T-helper 1 cell treated with Interleukin-12 subunit alpha and Interleukin-12 subunit beta and Interleukin-4 antibody, amounts not matched to agents 30 μg/mL and 1 μg/mL, for 36 hours (primary cell): ENCODE measurements at regions not wholly inside any gene's neighbourhood (a gene's known extent, or its start where the extent isn't known, plus 50 kb on each side); places are given as distances from the start of the nearest gene placed in this dataset.
"Not testable (repeated sequence)": the region's sequence is repeated elsewhere in the genome, so short reads cannot be mapped to it uniquely, and the experiment has no call there.

ENCODE experiments used
- H3K27ac Mint-ChIP-seq: one replicate; pipeline ENCODE4 v1.8.0; 2021; ENCODE audit warnings: mild to moderate bottlenecking, mixed read lengths
- H3K27me3 Mint-ChIP-seq: one replicate; pipeline ENCODE4 v1.8.0; 2021; ENCODE audit warnings: low read depth, mixed read lengths
- H3K36me3 Mint-ChIP-seq: one replicate; pipeline ENCODE4 v1.8.0; 2021; ENCODE audit warnings: low read depth, mixed read lengths
- H3K4me1 Mint-ChIP-seq: one replicate; pipeline ENCODE4 v1.8.0; 2021; ENCODE audit warnings: low read depth, mixed read lengths
- H3K4me3 Mint-ChIP-seq: one replicate; pipeline ENCODE4 v1.8.0; 2021; ENCODE audit warnings: mild to moderate bottlenecking, moderate library complexity, mixed read lengths
- H3K9me3 Mint-ChIP-seq: one replicate; pipeline ENCODE4 v1.8.0; 2021; ENCODE audit warnings: mixed read lengths

DNA sequence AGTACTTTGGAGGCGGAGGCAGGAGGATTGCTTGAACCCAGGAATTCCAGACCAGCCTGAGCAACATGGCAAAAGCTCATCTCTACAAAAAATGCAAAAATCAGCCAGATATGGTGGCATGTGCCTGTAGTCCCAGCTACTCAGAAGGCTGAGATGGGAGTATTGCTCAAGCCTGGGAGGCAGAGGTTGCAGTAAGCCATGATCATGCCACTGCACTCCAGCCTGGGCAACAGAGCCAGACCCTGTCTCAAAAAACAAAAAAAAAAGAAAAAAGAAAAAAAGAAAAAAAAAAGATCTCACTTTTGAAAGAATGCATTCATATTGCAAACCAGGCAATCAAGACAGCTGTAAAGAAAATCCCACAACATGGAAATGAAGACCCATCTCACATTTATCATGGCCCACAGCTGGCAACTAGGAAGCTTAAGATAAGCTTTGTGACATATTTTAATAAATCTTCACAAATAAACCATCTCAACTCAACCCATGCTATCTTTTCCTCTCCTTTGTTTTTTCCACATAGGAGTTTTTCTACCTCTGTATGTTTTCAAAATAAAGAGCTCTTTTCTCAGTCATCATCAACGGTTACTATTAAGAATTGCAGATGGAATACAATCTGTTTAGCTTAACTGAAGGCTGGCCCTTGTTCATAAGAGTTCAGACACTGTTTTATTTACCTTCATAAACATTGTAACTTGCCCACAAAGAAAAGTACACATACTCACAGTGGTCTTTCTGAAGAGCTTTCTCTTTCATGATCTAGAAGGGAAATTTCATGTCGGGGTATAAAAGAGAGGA is 137.0 kb downstream of the MREG start:
- H3K27ac Mint-ChIP-seq = no peak overlapping the region

DNA sequence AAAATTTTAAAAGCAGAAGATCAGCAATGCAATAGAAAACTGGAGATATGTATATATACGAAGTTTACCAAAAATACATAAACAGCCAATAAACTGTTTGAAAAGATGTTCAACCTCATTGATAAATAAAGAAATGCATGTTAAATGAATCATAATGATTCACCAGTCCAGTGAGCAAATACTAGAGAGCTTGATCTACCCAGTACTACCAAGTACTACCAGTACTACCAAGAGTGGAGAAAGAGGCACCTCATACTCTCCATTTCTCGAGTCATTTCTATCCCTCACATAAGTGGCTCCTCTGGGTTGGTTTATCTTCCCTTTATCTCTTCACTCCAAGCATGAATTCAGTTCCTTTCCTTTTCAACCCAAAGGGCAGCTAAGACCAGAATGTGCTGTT is 138.9 kb downstream of the MREG start:
- H3K9me3 Mint-ChIP-seq = no peaks in the 10 kb centered on the region
- no peaks in the 10 kb centered on the region for H3K36me3 Mint-ChIP-seq
- H3K27ac Mint-ChIP-seq = no peak overlapping the region
- no peak overlapping the region for H3K4me3 Mint-ChIP-seq
- peaks cover 26% of the 10 kb centered on the region for H3K27me3 Mint-ChIP-seq
- H3K4me1 Mint-ChIP-seq = no peaks in the 10 kb centered on the region

More for the DNA sequence above, 137.0 kb downstream of the MREG start:
- no peaks in the 10 kb centered on the region for H3K9me3 Mint-ChIP-seq
- H3K4me3 Mint-ChIP-seq = no peak overlapping the region
- H3K4me1 Mint-ChIP-seq = no peaks in the 10 kb centered on the region
- H3K36me3 Mint-ChIP-seq = no peaks in the 10 kb centered on the region
- peaks cover 26% of the 10 kb centered on the region for H3K27me3 Mint-ChIP-seq

DNA sequence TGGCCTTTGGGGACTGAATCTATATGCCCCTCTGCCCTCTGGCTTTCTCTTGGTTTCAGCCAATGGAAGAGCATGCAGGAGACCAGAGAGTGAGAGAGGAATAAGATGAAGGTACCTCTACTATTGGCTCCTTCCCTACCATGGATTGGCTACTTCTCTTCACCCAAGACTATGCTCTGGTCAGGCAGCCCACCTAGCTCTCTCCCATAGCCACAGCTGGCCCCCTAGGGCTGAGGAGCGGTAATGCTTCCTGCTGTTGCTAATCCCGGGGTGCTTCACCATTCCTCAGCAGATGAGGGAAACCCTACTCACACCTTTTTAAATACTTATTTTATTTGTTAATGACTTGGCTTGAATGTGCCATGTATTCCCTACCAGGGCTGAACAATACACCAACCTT is 142.4 kb downstream of the MREG start:
- no peak overlapping the region for H3K4me3 Mint-ChIP-seq
- H3K9me3 Mint-ChIP-seq = no peaks in the 10 kb centered on the region
- peaks cover 18% of the 10 kb centered on the region for H3K27me3 Mint-ChIP-seq
- no peaks in the 10 kb centered on the region for H3K4me1 Mint-ChIP-seq
- H3K36me3 Mint-ChIP-seq = no peaks in the 10 kb centered on the region
- no peak overlapping the region for H3K27ac Mint-ChIP-seq

DNA sequence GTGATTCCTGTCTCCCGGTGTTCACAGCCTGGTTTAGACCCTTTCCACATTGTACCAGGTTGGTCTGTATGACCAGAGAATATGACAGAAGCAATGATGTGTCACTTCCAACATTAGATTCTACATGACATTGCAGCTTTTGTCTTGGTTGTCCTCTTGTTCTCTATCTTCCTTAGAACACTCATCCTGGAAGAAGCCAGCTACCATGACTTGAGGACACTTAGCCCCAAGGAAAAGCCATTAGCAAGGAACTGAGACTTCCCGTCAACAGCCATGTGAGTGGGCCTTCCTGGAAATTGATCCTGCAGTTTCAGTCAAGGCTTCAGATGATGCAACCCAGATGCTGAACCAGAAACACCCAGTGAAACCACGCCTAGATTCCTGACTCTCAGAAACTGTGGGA is 143.3 kb downstream of the MREG start:
- Mint-ChIP-seq H3K27me3 (peaks cover 13% of the 10 kb centered on the region), H3K27ac (no peak overlapping the region), H3K36me3 (no peaks in the 10 kb centered on the region), H3K4me3 (no peak overlapping the region), H3K9me3 (no peaks in the 10 kb centered on the region), H3K4me1 (no peaks in the 10 kb centered on the region)

DNA sequence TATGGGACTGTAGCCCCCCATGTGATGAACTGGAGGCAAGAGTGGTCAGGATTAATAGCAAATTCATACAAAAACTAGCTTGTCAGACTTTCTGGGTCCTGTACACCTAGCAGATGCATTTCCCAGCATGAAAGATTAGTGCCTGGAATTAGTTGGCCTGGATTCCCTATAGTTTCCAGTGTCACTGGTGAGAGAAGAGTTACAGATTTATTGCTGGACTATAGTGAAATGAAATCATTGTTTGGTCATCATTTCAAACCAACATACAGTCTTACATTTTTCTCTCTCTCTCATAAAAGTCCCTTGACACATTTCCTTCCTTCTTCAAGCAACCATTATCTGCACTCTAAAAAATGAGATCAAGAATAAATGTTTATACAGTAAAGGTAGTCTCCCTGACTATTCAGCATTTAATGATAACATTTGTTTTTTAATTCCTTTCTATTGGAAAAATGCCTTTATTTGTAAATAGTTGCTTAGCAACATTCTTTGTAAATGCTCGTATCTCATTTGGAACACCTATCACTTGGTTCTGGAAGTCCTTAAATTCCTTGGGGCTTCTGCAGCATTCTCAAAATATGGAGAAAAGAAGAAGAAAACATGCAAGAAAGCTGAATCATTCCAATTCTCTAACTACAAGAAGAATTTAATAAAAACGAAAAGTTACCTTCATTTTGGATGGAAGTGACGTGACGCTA is 144.4 kb downstream of the MREG start:
- H3K4me1 Mint-ChIP-seq = no peaks in the 10 kb centered on the region
- no peaks in the 10 kb centered on the region for H3K9me3 Mint-ChIP-seq
- no peak overlapping the region for H3K27ac Mint-ChIP-seq
- peaks cover 6% of the 10 kb centered on the region for H3K27me3 Mint-ChIP-seq
- H3K4me3 Mint-ChIP-seq = no peak overlapping the region
- H3K36me3 Mint-ChIP-seq = no peaks in the 10 kb centered on the region

DNA sequence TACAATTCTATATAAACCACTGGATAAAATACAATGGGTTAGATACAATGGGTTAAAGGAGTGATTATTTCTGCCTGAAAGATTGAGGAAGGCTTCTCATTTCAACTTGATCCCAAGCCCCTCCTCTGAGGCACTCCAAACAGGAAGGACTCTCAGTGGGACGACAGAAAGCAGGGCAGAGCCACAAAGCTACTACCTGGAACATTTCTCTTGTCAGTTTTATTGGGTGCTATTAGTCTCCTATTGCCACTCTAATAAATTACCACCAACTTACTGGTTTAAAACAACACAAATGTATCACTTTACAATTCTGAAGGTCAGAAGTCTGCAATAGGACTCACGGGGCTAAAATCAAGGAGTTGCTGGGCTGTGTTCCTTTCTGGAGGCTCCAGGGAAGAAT is 146.7 kb downstream of the MREG start:
- no peaks in the 10 kb centered on the region for H3K4me1 Mint-ChIP-seq
- H3K27ac Mint-ChIP-seq = no peak overlapping the region
- no peak overlapping the region for H3K4me3 Mint-ChIP-seq
- H3K9me3 Mint-ChIP-seq = no peaks in the 10 kb centered on the region
- no peaks in the 10 kb centered on the region for H3K36me3 Mint-ChIP-seq
- peaks cover 5% of the 10 kb centered on the region for H3K27me3 Mint-ChIP-seq

DNA sequence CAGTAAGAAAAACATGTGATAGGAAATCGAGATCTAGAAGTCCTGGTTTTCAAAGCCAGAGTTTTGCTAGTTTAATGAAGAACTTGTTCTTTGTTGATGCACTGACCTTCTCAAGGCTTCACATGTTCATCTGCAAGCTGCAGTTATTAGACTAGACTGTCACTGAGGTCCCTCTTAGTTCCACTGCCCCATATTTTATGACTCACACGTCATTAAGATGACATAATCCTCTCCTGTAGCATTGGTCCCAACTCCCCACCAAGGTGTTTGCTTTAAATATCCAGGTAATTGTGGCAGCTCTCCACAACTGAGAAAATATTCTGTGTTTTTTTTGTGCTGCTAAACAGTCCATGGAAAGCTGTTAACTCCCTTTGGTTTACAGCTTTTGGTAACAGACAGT is 149.7 kb downstream of the MREG start:
- Mint-ChIP-seq H3K27me3 (peaks cover 5% of the 10 kb centered on the region), H3K9me3 (no peaks in the 10 kb centered on the region), H3K27ac (no peak overlapping the region), H3K4me1 (no peaks in the 10 kb centered on the region), H3K36me3 (no peaks in the 10 kb centered on the region), H3K4me3 (no peak overlapping the region)

DNA sequence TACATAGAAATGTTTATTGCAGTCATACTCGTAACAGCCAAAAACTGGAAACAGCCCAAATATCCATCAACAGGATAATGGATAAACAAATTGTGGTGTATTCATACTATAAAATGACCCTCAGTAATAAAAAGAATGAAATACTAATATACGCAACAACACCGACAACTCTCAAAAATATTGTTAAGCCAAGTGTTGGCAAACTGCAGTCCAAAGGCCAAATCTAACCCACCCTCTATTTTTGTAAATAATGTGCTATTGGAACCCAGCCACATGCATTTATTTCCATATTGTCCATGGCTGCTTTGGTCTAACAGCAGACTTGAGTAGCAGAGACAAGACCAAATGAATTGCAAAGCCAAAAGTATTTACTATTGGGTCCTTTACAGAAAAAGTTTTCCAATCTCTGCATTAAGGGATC is 151.0 kb downstream of the MREG start:
- Mint-ChIP-seq H3K36me3 (no peaks in the 10 kb centered on the region), H3K27ac (no peak overlapping the region), H3K4me3 (no peak overlapping the region), H3K9me3 (no peaks in the 10 kb centered on the region), H3K4me1 (no peaks in the 10 kb centered on the region), H3K27me3 (peaks cover 5% of the 10 kb centered on the region)

DNA sequence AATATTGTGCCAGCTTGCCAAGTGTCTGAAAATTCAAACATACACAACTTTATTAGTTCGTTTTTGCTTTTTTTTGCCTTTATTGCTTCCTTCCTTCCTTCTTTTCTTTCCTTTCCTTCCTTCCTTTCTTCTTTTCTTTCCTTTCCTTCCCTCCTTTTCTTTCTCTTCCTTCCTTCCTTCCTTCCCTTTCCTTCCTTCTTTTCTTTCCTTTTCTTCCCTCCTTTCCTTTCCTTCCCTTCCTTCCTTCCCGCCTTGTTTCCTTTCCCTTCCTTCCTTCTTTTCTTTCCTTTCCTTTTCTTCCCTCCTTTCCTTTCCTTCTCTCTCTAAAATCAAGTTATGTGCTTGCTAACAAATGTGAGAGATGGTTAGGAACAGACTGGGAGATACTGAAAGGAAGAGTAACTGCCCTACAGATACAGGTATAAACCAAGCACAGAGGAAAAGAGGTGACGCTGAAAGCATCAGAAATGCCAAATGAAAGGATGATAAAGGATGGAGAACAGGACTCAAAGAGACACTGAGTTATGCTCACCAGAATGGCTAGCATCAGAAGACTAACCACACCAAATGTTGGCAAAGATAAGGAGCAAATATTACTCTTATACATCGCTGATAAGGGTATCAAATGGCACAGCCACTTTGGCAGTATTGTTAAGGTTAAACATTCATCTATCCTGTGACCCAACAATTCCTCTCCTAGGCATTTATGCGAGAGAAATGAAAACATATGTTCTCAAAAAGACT is 151.6 kb downstream of the MREG start:
- Mint-ChIP-seq H3K27me3 (peaks cover 8% of the 10 kb centered on the region), H3K4me3 (no peak overlapping the region), H3K36me3 (no peaks in the 10 kb centered on the region), H3K9me3 (no peaks in the 10 kb centered on the region), H3K4me1 (no peaks in the 10 kb centered on the region), H3K27ac (no peak overlapping the region)

DNA sequence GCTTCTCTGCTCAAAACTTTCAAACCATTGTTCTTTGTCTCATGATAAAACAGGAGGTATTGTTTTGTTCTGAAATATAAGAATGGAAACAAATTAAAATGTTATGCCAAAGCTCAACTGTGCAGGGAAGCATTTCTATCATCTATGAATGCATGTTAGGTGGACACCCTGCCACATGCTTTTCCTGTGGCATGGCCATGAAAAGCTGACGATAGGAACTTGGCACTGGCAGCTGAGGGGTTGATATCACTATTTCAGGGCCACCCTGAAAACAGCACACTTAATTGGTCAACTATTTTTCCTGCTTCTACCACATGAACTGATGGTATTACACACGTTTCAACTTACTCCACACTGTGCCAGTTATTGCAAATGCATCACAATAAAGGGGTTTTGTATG is 157.3 kb downstream of the MREG start:
- H3K27ac Mint-ChIP-seq = no peak overlapping the region
- H3K27me3 Mint-ChIP-seq = peaks cover 3% of the 10 kb centered on the region

DNA sequence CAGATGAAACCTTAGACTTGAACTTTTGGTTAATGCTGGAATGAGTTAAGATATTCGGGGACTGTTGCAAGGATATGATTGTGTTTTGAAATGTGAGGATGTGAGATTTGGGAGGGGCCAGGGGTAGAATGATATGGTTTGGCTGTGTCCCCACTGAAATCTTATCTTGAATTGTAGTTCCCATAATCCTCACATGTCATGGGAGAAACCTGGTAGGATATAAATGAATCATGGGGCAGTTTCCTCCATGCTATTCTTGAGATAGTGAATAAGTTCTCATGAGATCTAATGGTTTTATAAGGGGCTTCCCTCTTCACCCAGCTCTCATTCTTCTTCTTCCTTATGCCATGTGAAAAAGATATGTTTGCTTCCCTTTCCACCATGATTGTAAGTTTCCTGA is 158.0 kb downstream of the MREG start:
- not testable (repeated sequence) for H3K27ac Mint-ChIP-seq, H3K4me1 Mint-ChIP-seq, H3K4me3 Mint-ChIP-seq, H3K27me3 Mint-ChIP-seq, H3K36me3 Mint-ChIP-seq
- H3K9me3 Mint-ChIP-seq = peaks cover 12% of the 10 kb centered on the region

More for the DNA sequence above, 157.3 kb downstream of the MREG start:
- Mint-ChIP-seq H3K4me1 (no peaks in the 10 kb centered on the region), H3K36me3 (no peaks in the 10 kb centered on the region), H3K4me3 (no peak overlapping the region), H3K9me3 (peaks cover 12% of the 10 kb centered on the region)

DNA sequence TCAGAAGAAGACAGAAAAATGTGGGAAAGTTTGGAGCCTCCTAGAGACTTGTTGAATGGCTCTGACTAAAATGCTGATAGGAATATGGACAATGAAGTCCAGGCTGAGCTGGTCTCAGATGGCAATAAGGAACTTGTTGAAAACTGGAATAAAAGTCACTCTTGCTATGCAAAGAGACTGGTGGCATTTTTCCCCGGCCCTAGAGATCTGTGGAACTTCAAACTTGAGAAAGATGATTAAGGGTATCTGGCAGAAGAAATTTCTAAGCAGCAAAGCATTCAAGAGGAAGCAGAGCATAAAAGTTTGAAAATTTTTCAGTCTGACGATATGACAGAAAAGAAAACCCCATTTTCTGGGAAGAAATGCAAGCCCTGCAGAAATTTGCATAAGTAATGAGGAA is 159.3 kb downstream of the MREG start:
- Mint-ChIP-seq H3K27ac (no peak overlapping the region), H3K9me3 (peaks cover 12% of the 10 kb centered on the region), H3K4me1 (no peaks in the 10 kb centered on the region), H3K27me3 (peaks cover 9% of the 10 kb centered on the region), H3K36me3 (no peaks in the 10 kb centered on the region), H3K4me3 (no peak overlapping the region)

DNA sequence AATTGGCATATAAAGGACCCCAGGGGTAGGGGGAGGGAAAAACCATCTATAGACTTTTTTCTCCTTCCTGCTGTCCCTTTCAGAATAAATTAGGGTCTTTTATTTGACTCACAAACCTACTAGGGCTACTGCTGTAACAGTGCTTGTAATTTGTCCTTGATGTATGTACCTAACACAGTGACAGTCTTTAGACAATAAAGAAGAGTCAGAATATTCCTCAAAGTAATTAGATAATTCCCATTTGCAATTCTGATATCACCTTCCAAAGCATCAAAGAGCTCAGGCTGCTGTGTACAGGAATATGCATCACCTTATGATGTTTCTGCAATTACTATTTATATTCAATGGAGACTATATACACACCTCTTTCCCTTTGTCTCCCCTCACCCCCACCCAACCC is 161.7 kb downstream of the MREG start:
- Mint-ChIP-seq H3K27ac (no peak overlapping the region), H3K4me3 (no peak overlapping the region), H3K36me3 (no peaks in the 10 kb centered on the region), H3K9me3 (peaks cover 12% of the 10 kb centered on the region), H3K27me3 (peaks cover 6% of the 10 kb centered on the region), H3K4me1 (no peaks in the 10 kb centered on the region)

DNA sequence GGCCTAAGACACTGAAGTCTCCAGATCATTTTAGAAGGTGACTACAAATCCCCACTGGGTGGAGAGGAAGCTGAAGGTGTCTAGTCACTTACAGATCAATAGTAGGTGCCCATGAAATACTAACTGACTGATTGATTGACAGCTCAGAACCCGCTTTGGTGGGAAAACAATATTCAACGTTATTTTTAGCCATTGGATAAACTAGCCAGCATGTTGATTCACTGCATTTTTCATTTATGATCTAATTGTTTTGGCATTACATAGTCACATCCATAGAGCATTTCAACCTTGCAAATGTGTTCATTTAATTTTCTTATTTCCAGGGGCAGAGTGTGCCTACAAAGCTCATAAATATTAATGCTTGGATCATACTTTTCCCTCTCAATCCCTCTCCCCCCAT is 162.3 kb downstream of the MREG start:
- H3K27ac Mint-ChIP-seq = no peak overlapping the region
- peaks cover 6% of the 10 kb centered on the region for H3K27me3 Mint-ChIP-seq
- H3K4me3 Mint-ChIP-seq = no peak overlapping the region
- no peaks in the 10 kb centered on the region for H3K36me3 Mint-ChIP-seq
- H3K9me3 Mint-ChIP-seq = peaks cover 12% of the 10 kb centered on the region
- no peaks in the 10 kb centered on the region for H3K4me1 Mint-ChIP-seq

DNA sequence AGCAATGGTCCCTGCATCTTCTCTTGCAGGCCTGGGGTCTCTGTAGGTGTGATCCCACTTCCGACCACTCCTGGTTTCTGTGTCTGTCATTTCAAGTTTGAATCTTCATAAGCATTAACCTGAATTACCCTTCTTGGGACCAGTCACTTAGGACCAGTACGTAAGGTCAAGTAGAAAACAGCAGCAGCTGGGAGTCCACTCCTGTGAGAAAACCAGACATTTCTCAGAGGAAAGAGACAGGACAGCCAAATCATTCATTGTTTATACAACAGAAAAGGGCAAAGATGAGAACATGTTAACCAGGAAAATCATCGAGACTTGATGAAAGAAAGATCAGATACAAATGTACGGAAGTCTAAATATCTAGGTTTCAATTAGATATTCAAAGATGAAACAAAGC is 163.0 kb downstream of the MREG start:
- Mint-ChIP-seq H3K27ac (no peak overlapping the region), H3K27me3 (peaks cover 6% of the 10 kb centered on the region), H3K4me1 (no peaks in the 10 kb centered on the region), H3K9me3 (peaks cover 12% of the 10 kb centered on the region), H3K4me3 (no peak overlapping the region), H3K36me3 (no peaks in the 10 kb centered on the region)
